H9 (cell line): ENCODE measurements at regions not wholly inside any gene's neighbourhood (a gene's known extent, or its start where the extent isn't known, plus 50 kb on each side); places are given as distances from the start of the nearest gene placed in this dataset.

Source experiments
- DNase-seq: peaks from one replicate; pipeline ENCODE4 v3.0.0-alpha.2; 2017
- H2AFZ ChIP-seq: one replicate; pipeline ENCODE4 v1.6.1; 2013; ENCODE audit warnings: mild to moderate bottlenecking, low read length, control low read depth, moderate library complexity
- H2AK5ac ChIP-seq: 2 replicates; pipeline ENCODE4 v1.6.1; 2013; ENCODE audit warnings: low read length, control low read depth, mixed read lengths; ENCODE audit not compliant: insufficient read length
- H2BK120ac ChIP-seq: one replicate; pipeline ENCODE4 v1.6.1; 2013; ENCODE audit warnings: low read depth, mild to moderate bottlenecking, low read length, control low read depth, inconsistent platforms; ENCODE audit not compliant: poor library complexity, severe bottlenecking
- H2BK12ac ChIP-seq: 2 replicates; pipeline ENCODE4 v1.6.1; 2013; ENCODE audit warnings: low read length, control low read depth, mixed read lengths, low read depth; ENCODE audit not compliant: insufficient read length
- H2BK15ac ChIP-seq: 2 replicates; pipeline ENCODE4 v1.6.1; 2013; ENCODE audit warnings: low read depth, low read length, control low read depth
- H2BK20ac ChIP-seq: one replicate; pipeline ENCODE4 v1.6.1; 2013; ENCODE audit warnings: low read depth, mild to moderate bottlenecking, low read length, control low read depth, inconsistent platforms; ENCODE audit not compliant: poor library complexity, severe bottlenecking
- H2BK5ac ChIP-seq: 2 replicates; pipeline ENCODE4 v1.6.1; 2013; ENCODE audit warnings: low read length, control low read depth, mixed read lengths; ENCODE audit not compliant: insufficient read length
- H3K14ac ChIP-seq: 2 replicates; pipeline ENCODE4 v1.6.1; 2013; ENCODE audit warnings: low read length, control low read depth; ENCODE audit not compliant: insufficient read depth
- H3K18ac ChIP-seq: 2 replicates; pipeline ENCODE4 v1.6.1; 2013; ENCODE audit warnings: low read depth, mild to moderate bottlenecking, mixed read lengths, low read length, control low read depth; ENCODE audit not compliant: insufficient read length
- H3K23ac ChIP-seq: 2 replicates; pipeline ENCODE4 v1.6.1; 2013; ENCODE audit warnings: low read length, control low read depth, mixed read lengths, low read depth; ENCODE audit not compliant: insufficient read length
- H3K23me2 ChIP-seq: 2 replicates; pipeline ENCODE4 v1.6.1; 2013; ENCODE audit warnings: low read depth, mild to moderate bottlenecking, mixed read lengths, low read length, control low read depth; ENCODE audit not compliant: insufficient read length, poor library complexity, severe bottlenecking
- H3K27ac ChIP-seq: 2 replicates; pipeline ENCODE4 v1.5.1; 2013; ENCODE audit warnings: low read length, control low read depth, mixed read lengths, low read depth; ENCODE audit not compliant: insufficient read length
- H3K27me3 ChIP-seq: 2 replicates; pipeline ENCODE4 v1.6.1; 2013; ENCODE audit warnings: low read length, control low read depth, inconsistent platforms; ENCODE audit not compliant: insufficient read depth
- H3K4ac ChIP-seq: 2 replicates; pipeline ENCODE4 v1.6.1; 2013; ENCODE audit warnings: low read depth, mild to moderate bottlenecking, control low read depth, inconsistent platforms, low read length, moderate library complexity
- H3K4me1 ChIP-seq: 2 replicates; pipeline ENCODE4 v1.6.1; 2013; ENCODE audit warnings: low read length, control low read depth, inconsistent platforms; ENCODE audit not compliant: insufficient read depth
- H3K4me2 ChIP-seq: 2 replicates; pipeline ENCODE4 v1.6.1; 2013; ENCODE audit warnings: low read length, control low read depth, mixed read lengths; ENCODE audit not compliant: insufficient read length, insufficient read depth
- H3K56ac ChIP-seq: 2 replicates; pipeline ENCODE4 v1.6.1; 2013; ENCODE audit warnings: low read depth, mild to moderate bottlenecking, mixed read lengths, low read length, control low read depth; ENCODE audit not compliant: insufficient read length
- H3K79me1 ChIP-seq: 2 replicates; pipeline ENCODE4 v1.6.1; 2013; ENCODE audit warnings: low read depth, mild to moderate bottlenecking, moderate library complexity, low read length, control low read depth, inconsistent platforms; ENCODE audit not compliant: insufficient read depth, poor library complexity, severe bottlenecking
- H3K79me2 ChIP-seq: 2 replicates; pipeline ENCODE4 v1.6.1; 2013; ENCODE audit warnings: low read length, control low read depth, inconsistent platforms; ENCODE audit not compliant: insufficient read depth
- H3K9ac ChIP-seq: 2 replicates; pipeline ENCODE4 v1.6.1; 2013; ENCODE audit warnings: low read length, control low read depth, mixed read lengths; ENCODE audit not compliant: insufficient read length; ENCODE audit errors: extremely low read depth
- H3K9me3 ChIP-seq: one replicate; pipeline ENCODE4 v1.6.1; 2013; ENCODE audit warnings: low read depth, low read length, inconsistent platforms; ENCODE audit not compliant: control insufficient read depth
- H3T11ph ChIP-seq: one replicate; pipeline ENCODE4 v1.6.1; 2013; ENCODE audit warnings: mild to moderate bottlenecking, low read length, control low read depth, inconsistent platforms
- H4K20me1 ChIP-seq: one replicate; pipeline ENCODE4 v1.6.1; 2013; ENCODE audit not compliant: control insufficient read depth, insufficient read length, insufficient read depth
- H4K5ac ChIP-seq: 2 replicates; pipeline ENCODE4 v1.6.1; 2013; ENCODE audit warnings: low read depth, mild to moderate bottlenecking, mixed read lengths, low read length, control low read depth; ENCODE audit not compliant: insufficient read length
- H4K8ac ChIP-seq: replicated peaks from 2 replicates; pipeline ENCODE4 v1.6.1; 2013; ENCODE audit warnings: low read length, control low read depth, mixed read lengths, low read depth; ENCODE audit not compliant: insufficient read length
- H4K91ac ChIP-seq: 2 replicates; pipeline ENCODE4 v1.6.1; 2013; ENCODE audit warnings: low read depth, mild to moderate bottlenecking, moderate library complexity, mixed read lengths, low read length, control low read depth; ENCODE audit not compliant: insufficient read length
- H3K27ac Mint-ChIP-seq, 3 experiments: 2 replicates in 2 of 3; 3 replicates in 1 of 3; pipeline ENCODE4 v1.8.0; 2020 to 2021; ENCODE audit warnings: mixed read lengths in 3 of 3, mild to moderate bottlenecking in 1 of 3, moderate library complexity in 1 of 3
- H3K27me3 Mint-ChIP-seq: 2 replicates; pipeline ENCODE4 v1.8.0; 2021; ENCODE audit warnings: low read depth, mild to moderate bottlenecking, moderate library complexity, mixed read lengths
- H3K36me3 Mint-ChIP-seq, 3 experiments: 2 replicates in 2 of 3; 3 replicates in 1 of 3; pipeline ENCODE4 v1.8.0; 2020 to 2021; ENCODE audit warnings: low read depth in 3 of 3, mixed read lengths in 3 of 3; ENCODE audit not compliant: insufficient read depth in 1 of 3
- H3K4me1 Mint-ChIP-seq, 2 experiments: 2 replicates each; pipeline ENCODE4 v1.8.0; 2020; ENCODE audit warnings: mixed read lengths in 2 of 2
- H3K4me3 Mint-ChIP-seq, 2 experiments: 2 replicates in 1 of 2; 3 replicates in 1 of 2; pipeline ENCODE4 v1.8.0; 2020 to 2021; ENCODE audit warnings: mild to moderate bottlenecking in 2 of 2, mixed read lengths in 2 of 2, moderate library complexity in 1 of 2
- H3K9me3 Mint-ChIP-seq, 2 experiments: 2 replicates in 1 of 2; 3 replicates in 1 of 2; pipeline ENCODE4 v1.8.0; 2020; ENCODE audit warnings: mild to moderate bottlenecking in 2 of 2, mixed read lengths in 2 of 2, moderate library complexity in 1 of 2
- WGBS: extraction: QIAGEN DNeasy Blood & Tissue Kit; methylation state at CpG from one replicate; pipeline ENCODE4 v1.1.7; 2013; ENCODE audit warnings: missing lambda C conversion rate, low lambda C conversion rate, mixed read lengths; ENCODE audit not compliant: insufficient read length; ENCODE audit errors: extremely low coverage; 5-methylcytosine and 5-hydroxymethylcytosine counted together
- TF ChIP-seq, protein P1 (sequence below): fragments of 200-600 bp; sonication (generic); conservative IDR thresholded peaks from 3 replicates; pipeline ENCODE4 v1.8.0; 2021; ENCODE audit warnings: antibody characterized with exemption, mild to moderate bottlenecking

DNA sequence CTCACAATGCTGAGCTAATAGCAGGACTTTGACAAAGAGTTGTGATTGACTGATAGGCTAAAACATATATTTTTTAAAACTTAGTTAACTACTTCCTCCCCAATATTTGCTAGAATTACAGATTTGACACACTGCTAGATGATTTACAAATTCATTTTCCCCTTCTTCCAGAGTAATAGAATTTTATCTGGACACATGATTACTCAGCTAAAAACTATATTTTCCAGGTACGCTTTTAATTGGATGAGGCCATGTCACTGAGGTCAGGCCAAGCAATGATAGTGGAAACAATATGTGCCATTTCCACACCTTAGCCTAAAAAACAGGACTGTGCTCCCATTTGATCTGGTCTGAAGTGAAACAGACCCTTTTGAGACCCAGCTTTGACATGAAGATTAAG is 193.3 kb upstream of the PGRMC2 start:
- Histone ChIP-seq H3K27ac (no peak overlapping the region), H3K4me2 (no peak overlapping the region), H4K20me1 (no peaks in the 10 kb centered on the region), H3K79me2 (no peaks in the 10 kb centered on the region), H2BK5ac (no peak overlapping the region), H2AFZ (no peak overlapping the region), H3K14ac (no peak overlapping the region), H3K56ac (no peak overlapping the region), H4K8ac (no peak overlapping the region), H4K5ac (no peak overlapping the region), H3T11ph (no peak overlapping the region), H2BK120ac (no peak overlapping the region), H3K18ac (no peak overlapping the region), H3K23ac (no peak overlapping the region), H2AK5ac (no peak overlapping the region), H3K27me3 (no peaks in the 10 kb centered on the region), H3K23me2 (no peaks in the 10 kb centered on the region), H3K9ac (no peak overlapping the region), H3K79me1 (no peaks in the 10 kb centered on the region), H4K91ac (no peak overlapping the region), H2BK15ac (no peak overlapping the region), H2BK20ac (no peak overlapping the region), H3K4me1 (no peaks in the 10 kb centered on the region), H3K4ac (no peak overlapping the region), H2BK12ac (no peak overlapping the region), H3K9me3 (no peaks in the 10 kb centered on the region)
- no peak overlapping the region for H3K4me3 Mint-ChIP-seq
- H3K9me3 Mint-ChIP-seq, result no peaks in the 10 kb centered on the region; a peak in 2 of 5 replicates
- no peak for DNase-seq
- H3K36me3 Mint-ChIP-seq, result peaks cover 0 to 3% (median 1%) of the 10 kb centered on the region in 3 experiments; a peak in 1 of 7 replicates
- TF ChIP-seq, protein P1, sequence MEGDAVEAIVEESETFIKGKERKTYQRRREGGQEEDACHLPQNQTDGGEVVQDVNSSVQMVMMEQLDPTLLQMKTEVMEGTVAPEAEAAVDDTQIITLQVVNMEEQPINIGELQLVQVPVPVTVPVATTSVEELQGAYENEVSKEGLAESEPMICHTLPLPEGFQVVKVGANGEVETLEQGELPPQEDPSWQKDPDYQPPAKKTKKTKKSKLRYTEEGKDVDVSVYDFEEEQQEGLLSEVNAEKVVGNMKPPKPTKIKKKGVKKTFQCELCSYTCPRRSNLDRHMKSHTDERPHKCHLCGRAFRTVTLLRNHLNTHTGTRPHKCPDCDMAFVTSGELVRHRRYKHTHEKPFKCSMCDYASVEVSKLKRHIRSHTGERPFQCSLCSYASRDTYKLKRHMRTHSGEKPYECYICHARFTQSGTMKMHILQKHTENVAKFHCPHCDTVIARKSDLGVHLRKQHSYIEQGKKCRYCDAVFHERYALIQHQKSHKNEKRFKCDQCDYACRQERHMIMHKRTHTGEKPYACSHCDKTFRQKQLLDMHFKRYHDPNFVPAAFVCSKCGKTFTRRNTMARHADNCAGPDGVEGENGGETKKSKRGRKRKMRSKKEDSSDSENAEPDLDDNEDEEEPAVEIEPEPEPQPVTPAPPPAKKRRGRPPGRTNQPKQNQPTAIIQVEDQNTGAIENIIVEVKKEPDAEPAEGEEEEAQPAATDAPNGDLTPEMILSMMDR, result no peak
- no peak overlapping the region for H3K27ac Mint-ChIP-seq
- no CpG with 5 or more reads among the region's 1 CpG for WGBS
- no peaks in the 10 kb centered on the region for H3K4me1 Mint-ChIP-seq
- no peaks in the 10 kb centered on the region for H3K27me3 Mint-ChIP-seq
